Thyroid gland (tissue), 4 donors: ENCODE measurements at regions not wholly inside any gene's neighbourhood (a gene's known extent, or its start where the extent isn't known, plus 50 kb on each side); places are given as distances from the start of the nearest gene placed in this dataset.

Source experiments
- POLR2A ChIP-seq, 2 donors: fragments of 450-650 bp; IDR thresholded peaks; one replicate each; pipeline ENCODE4 v1.6.1; 2017; ENCODE audit warnings: antibody characterized with exemption in 2 of 2, mild to moderate bottlenecking in 2 of 2, moderate library complexity in 1 of 2
- TF ChIP-seq, protein P1 (sequence below), 6 experiments: fragments of 200-600 bp in 3 of 6; fragments of 450-650 bp in 3 of 6; sonication (generic) in 3 of 6; IDR thresholded peaks; one replicate each; pipeline ENCODE4 v1.5.1; 2016 to 2019; ENCODE audit warnings: antibody characterized with exemption in 6 of 6, mild to moderate bottlenecking in 2 of 6, inconsistent platforms in 1 of 6, moderate library complexity in 1 of 6

DNA sequence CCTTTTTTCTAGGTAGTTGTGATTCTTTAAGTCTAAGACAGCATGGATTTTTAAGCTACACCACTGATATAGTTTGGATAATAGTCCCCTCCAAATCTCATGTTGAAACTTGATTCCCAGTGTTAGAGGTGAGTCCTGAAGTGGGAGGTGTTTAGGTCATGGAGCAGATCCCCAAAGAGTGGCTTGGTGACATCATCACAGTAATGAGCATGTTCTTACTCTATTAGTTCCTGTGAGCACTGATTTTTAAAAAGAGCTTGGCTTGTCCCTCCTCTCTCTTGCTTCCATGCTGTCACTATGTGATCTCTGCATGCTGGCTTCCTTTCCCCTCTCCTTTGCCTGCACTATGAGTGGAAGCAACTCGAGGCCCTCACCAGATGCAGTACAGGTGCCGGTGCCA lies 115.5 kb downstream of the LEPR start:
- TF ChIP-seq, protein P1, sequence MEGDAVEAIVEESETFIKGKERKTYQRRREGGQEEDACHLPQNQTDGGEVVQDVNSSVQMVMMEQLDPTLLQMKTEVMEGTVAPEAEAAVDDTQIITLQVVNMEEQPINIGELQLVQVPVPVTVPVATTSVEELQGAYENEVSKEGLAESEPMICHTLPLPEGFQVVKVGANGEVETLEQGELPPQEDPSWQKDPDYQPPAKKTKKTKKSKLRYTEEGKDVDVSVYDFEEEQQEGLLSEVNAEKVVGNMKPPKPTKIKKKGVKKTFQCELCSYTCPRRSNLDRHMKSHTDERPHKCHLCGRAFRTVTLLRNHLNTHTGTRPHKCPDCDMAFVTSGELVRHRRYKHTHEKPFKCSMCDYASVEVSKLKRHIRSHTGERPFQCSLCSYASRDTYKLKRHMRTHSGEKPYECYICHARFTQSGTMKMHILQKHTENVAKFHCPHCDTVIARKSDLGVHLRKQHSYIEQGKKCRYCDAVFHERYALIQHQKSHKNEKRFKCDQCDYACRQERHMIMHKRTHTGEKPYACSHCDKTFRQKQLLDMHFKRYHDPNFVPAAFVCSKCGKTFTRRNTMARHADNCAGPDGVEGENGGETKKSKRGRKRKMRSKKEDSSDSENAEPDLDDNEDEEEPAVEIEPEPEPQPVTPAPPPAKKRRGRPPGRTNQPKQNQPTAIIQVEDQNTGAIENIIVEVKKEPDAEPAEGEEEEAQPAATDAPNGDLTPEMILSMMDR (IDR thresholded peaks at IDR 0.05) = no peak
- TF ChIP-seq POLR2A (IDR thresholded peaks at IDR 0.05) = no peak
